ENCODE measurements at regions not wholly inside any gene's neighbourhood (a gene's known extent, or its start where the extent isn't known, plus 50 kb on each side); places are given as distances from the start of the nearest gene placed in this dataset.

- Histone ChIP-seq H3K4me2 (ENCODE audit: low read length) (no peak overlapping the region), H3K27ac (ENCODE audit: low read length) (no peak overlapping the region), H3K9ac (ENCODE audit: low read length) (no peak overlapping the region), H3F3A (ENCODE audit: insufficient read depth, low read length, poor library complexity, severe bottlenecking) (no peaks in the 10 kb centered on the region), H2AFZ (ENCODE audit: low read depth, low read length) (no peak overlapping the region), H3K9me3 (ENCODE audit: low read length) (no peaks in the 10 kb centered on the region), H4K20me1 (ENCODE audit: insufficient read depth) (no peaks in the 10 kb centered on the region), H3K9me2 (ENCODE audit: insufficient read depth, low read length) (no peaks in the 10 kb centered on the region), H3K27me3 (ENCODE audit: insufficient read depth, low read depth, low read length) (no peaks in the 10 kb centered on the region), H3K4me3 (ENCODE audit: low read length) (no peak overlapping the region), H3K79me2 (replicated peaks; ENCODE audit: insufficient read depth, low read length) (no peaks in the 10 kb centered on the region), H3K36me3 (ENCODE audit: insufficient read depth, low read length) (no peaks in the 10 kb centered on the region)
- TF ChIP-seq EP300 (conservative IDR thresholded peaks at IDR 0.05; ENCODE audit: poor library complexity, severe bottlenecking) (no peak), EZH2 (IDR thresholded peaks at IDR 0.05; ENCODE audit: borderline replicate concordance, insufficient read depth, low read length, poor library complexity, severe bottlenecking) (no peak), POLR2AphosphoS5 (IDR thresholded peaks at IDR 0.05) (no peak)
- TF ChIP-seq, protein P1, sequence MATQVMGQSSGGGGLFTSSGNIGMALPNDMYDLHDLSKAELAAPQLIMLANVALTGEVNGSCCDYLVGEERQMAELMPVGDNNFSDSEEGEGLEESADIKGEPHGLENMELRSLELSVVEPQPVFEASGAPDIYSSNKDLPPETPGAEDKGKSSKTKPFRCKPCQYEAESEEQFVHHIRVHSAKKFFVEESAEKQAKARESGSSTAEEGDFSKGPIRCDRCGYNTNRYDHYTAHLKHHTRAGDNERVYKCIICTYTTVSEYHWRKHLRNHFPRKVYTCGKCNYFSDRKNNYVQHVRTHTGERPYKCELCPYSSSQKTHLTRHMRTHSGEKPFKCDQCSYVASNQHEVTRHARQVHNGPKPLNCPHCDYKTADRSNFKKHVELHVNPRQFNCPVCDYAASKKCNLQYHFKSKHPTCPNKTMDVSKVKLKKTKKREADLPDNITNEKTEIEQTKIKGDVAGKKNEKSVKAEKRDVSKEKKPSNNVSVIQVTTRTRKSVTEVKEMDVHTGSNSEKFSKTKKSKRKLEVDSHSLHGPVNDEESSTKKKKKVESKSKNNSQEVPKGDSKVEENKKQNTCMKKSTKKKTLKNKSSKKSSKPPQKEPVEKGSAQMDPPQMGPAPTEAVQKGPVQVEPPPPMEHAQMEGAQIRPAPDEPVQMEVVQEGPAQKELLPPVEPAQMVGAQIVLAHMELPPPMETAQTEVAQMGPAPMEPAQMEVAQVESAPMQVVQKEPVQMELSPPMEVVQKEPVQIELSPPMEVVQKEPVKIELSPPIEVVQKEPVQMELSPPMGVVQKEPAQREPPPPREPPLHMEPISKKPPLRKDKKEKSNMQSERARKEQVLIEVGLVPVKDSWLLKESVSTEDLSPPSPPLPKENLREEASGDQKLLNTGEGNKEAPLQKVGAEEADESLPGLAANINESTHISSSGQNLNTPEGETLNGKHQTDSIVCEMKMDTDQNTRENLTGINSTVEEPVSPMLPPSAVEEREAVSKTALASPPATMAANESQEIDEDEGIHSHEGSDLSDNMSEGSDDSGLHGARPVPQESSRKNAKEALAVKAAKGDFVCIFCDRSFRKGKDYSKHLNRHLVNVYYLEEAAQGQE (IDR thresholded peaks at IDR 0.05; ENCODE audit: borderline replicate concordance): no peak
Observed at GRCh38 chrX:7647831-7648230, 195.1 kb upstream of the VCX start.

GRCh38 chrX:7641141-7641540 is 201.8 kb upstream of the VCX start:
- TF ChIP-seq MXI1 (conservative IDR thresholded peaks at IDR 0.05; ENCODE audit: poor library complexity, severe bottlenecking) (no peak), RAD21 (conservative IDR thresholded peaks at IDR 0.05) (no peak), EP300 (conservative IDR thresholded peaks at IDR 0.05; ENCODE audit: poor library complexity, severe bottlenecking) (no peak), EZH2 (IDR thresholded peaks at IDR 0.05; ENCODE audit: borderline replicate concordance, insufficient read depth, low read length, poor library complexity, severe bottlenecking) (no peak), TAF1 (IDR thresholded peaks at IDR 0.05; ENCODE audit: low read depth) (no peak), POLR2AphosphoS5 (IDR thresholded peaks at IDR 0.05) (no peak), SMC3 (conservative IDR thresholded peaks at IDR 0.05; ENCODE audit: poor library complexity) (no peak)
- TF ChIP-seq, protein P1 (IDR thresholded peaks at IDR 0.05; ENCODE audit: borderline replicate concordance): no peak
- TF ChIP-seq, protein P2, sequence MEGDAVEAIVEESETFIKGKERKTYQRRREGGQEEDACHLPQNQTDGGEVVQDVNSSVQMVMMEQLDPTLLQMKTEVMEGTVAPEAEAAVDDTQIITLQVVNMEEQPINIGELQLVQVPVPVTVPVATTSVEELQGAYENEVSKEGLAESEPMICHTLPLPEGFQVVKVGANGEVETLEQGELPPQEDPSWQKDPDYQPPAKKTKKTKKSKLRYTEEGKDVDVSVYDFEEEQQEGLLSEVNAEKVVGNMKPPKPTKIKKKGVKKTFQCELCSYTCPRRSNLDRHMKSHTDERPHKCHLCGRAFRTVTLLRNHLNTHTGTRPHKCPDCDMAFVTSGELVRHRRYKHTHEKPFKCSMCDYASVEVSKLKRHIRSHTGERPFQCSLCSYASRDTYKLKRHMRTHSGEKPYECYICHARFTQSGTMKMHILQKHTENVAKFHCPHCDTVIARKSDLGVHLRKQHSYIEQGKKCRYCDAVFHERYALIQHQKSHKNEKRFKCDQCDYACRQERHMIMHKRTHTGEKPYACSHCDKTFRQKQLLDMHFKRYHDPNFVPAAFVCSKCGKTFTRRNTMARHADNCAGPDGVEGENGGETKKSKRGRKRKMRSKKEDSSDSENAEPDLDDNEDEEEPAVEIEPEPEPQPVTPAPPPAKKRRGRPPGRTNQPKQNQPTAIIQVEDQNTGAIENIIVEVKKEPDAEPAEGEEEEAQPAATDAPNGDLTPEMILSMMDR (IDR thresholded peaks at IDR 0.05; ENCODE audit: poor library complexity, severe bottlenecking): no peak
- Histone ChIP-seq H3K79me2 (replicated peaks; ENCODE audit: insufficient read depth, low read length) (no peaks in the 10 kb centered on the region), H3K4me3 (ENCODE audit: low read length) (no peak overlapping the region)

More at GRCh38 chrX:7641141-7641540, 201.8 kb upstream of the VCX start:
- no peaks in the 10 kb centered on the region for H3K36me3 ChIP-seq (ENCODE audit: insufficient read depth, low read length)
- H3K27me3 ChIP-seq (ENCODE audit: insufficient read depth, low read depth, low read length): no peaks in the 10 kb centered on the region
- no peaks in the 10 kb centered on the region for H4K20me1 ChIP-seq (ENCODE audit: insufficient read depth)
- H3K9me3 ChIP-seq (ENCODE audit: low read length): no peaks in the 10 kb centered on the region
- H3K9ac ChIP-seq (ENCODE audit: low read length): no peak overlapping the region
- H3F3A ChIP-seq (ENCODE audit: insufficient read depth, low read length, poor library complexity, severe bottlenecking): no peaks in the 10 kb centered on the region
- H2AFZ ChIP-seq (ENCODE audit: low read depth, low read length): no peak overlapping the region
- H3K9me2 ChIP-seq (ENCODE audit: insufficient read depth, low read length): no peaks in the 10 kb centered on the region
- H3K4me2 ChIP-seq (ENCODE audit: low read length): no peak overlapping the region
- H3K27ac ChIP-seq (ENCODE audit: low read length): no peak overlapping the region

All from neural cell (in vitro differentiated cells).